ENCODE measurements at regions not wholly inside any gene's neighbourhood (a gene's known extent, or its start where the extent isn't known, plus 50 kb on each side); places are given as distances from the start of the nearest gene placed in this dataset.
A peak's percentile ranks its signal among the peaks of the same experiment; 100 is the strongest.
"Not testable (repeated sequence)": the region's sequence is repeated elsewhere in the genome, so short reads cannot be mapped to it uniquely, and the experiment has no call there.

GRCh38 chr21:8194042-8194441 is 2327.3 kb upstream of the TPTE start:
- not testable (repeated sequence) for DNase-seq

- DNase-seq, result not testable (repeated sequence)
Measured at GRCh38 chr21:8197377-8198027, 2323.9 kb upstream of the TPTE start.

- DNase-seq, result not testable (repeated sequence)
Measured at GRCh38 chr21:8205094-8205891, 2316.1 kb upstream of the TPTE start.

GRCh38 chr21:8205892-8206188 is 2315.5 kb upstream of the TPTE start:
- not testable (repeated sequence) for DNase-seq

GRCh38 chr21:8212986-8213550 is 2308.3 kb upstream of the TPTE start:
- DNase-seq, result not testable (repeated sequence)

- not testable (repeated sequence) for DNase-seq
Measured at GRCh38 chr21:8214539-8214938, 2306.8 kb upstream of the TPTE start.

- not testable (repeated sequence) for DNase-seq
Measured at GRCh38 chr21:8229366-8230150, 2291.8 kb upstream of the TPTE start.

GRCh38 chr21:8231252-8231651 is 2290.1 kb upstream of the TPTE start:
- DNase-seq, result not testable (repeated sequence)

- not testable (repeated sequence) for DNase-seq
Measured at GRCh38 chr21:8233000-8233399, 2288.4 kb upstream of the TPTE start.

GRCh38 chr21:8234059-8234458 is 2287.3 kb upstream of the TPTE start:
- DNase-seq, result not testable (repeated sequence)

GRCh38 chr21:8244723-8245641 is 2276.4 kb upstream of the TPTE start:
- not testable (repeated sequence) for DNase-seq

- DNase-seq, result not testable (repeated sequence)
Measured at GRCh38 chr21:8245642-8246402, 2275.6 kb upstream of the TPTE start.

GRCh38 chr21:8251701-8252100 is 2269.7 kb upstream of the TPTE start:
- not testable (repeated sequence) for DNase-seq

- not testable (repeated sequence) for DNase-seq
Measured at GRCh38 chr21:8255094-8255493, 2266.3 kb upstream of the TPTE start.

- peak; percentile 3 for DNase-seq
Measured at GRCh38 chr21:8257083-8257799, 2264.1 kb upstream of the TPTE start.

GRCh38 chr21:8260065-8260627 is 2261.2 kb upstream of the TPTE start:
- not testable (repeated sequence) for DNase-seq
